Right lobe of liver (tissue), 6 donors: ENCODE measurements at regions not wholly inside any gene's neighbourhood (a gene's known extent, or its start where the extent isn't known, plus 50 kb on each side); places are given as distances from the start of the nearest gene placed in this dataset.

Experiments used
- ATAC-seq, 4 donors: fragments of 200-7000 bp; cut with Tn5 transposase; one replicate each; pipeline ENCODE4 v1.9.1; 2020; ENCODE audit warnings: mild to moderate bottlenecking in 4 of 4, moderate library complexity in 4 of 4
- DNase-seq, 3 donors: peaks; one replicate each; pipeline ENCODE4 v3.0.0-alpha.2; 2020
- H3K27ac ChIP-seq, 3 donors: fragments of 200-600 bp; one replicate each; pipeline ENCODE4 v1.8.0; 2022
- H3K27me3 ChIP-seq, 2 donors: fragments of 200-600 bp; one replicate each; pipeline ENCODE4 v1.8.0; 2022
- H3K36me3 ChIP-seq, 4 donors: fragments of 200-600 bp; sonication (generic) in 1 of 4; one replicate each; pipeline versions ENCODE4 v1.5.1 to v1.8.0; 2017 to 2022; ENCODE audit warnings: control low read depth in 1 of 4
- H3K4me1 ChIP-seq, 4 donors: fragments of 200-600 bp; sonication (generic) in 1 of 4; one replicate each; pipeline versions ENCODE4 v1.5.1 to v1.8.0; 2017 to 2022; ENCODE audit warnings: control low read depth in 1 of 4
- H3K4me3 ChIP-seq, 3 donors: fragments of 200-600 bp; one replicate each; pipeline ENCODE4 v1.8.0; 2022
- H3K9me3 ChIP-seq, 4 donors: fragments of 200-600 bp; sonication (generic) in 1 of 4; one replicate each; pipeline versions ENCODE4 v1.5.1 to v1.8.0; 2017 to 2022; ENCODE audit warnings: control low read depth in 1 of 4
- POLR2A ChIP-seq: fragments of 450-650 bp; IDR thresholded peaks from one replicate; pipeline ENCODE4 v1.6.1; 2017; ENCODE audit warnings: antibody characterized with exemption, mild to moderate bottlenecking
- WGBS: methylation state at CpG from one replicate; pipeline ENCODE4 v1.1.6; 2018; ENCODE audit warnings: low coverage, low lambda C conversion rate; ENCODE audit not compliant: insufficient coverage; ENCODE audit errors: missing lambda C conversion rate; 5-methylcytosine and 5-hydroxymethylcytosine counted together
- intact Hi-C, 2 donors: fragments of 100-400 bp; cut with DNase I; formaldehyde crosslinking; loops; one replicate each; pipeline versions ENCODE4 v1.11.2 to v1.14.1; 2022
- TF ChIP-seq, protein P1 (sequence below), 4 donors: fragments of 200-600 bp in 3 of 4; fragments of 450-650 bp in 1 of 4; IDR thresholded peaks; one replicate each; pipeline versions ENCODE4 v1.5.1 to v1.8.0; 2016 to 2022; ENCODE audit warnings: antibody characterized with exemption in 4 of 4, mild to moderate bottlenecking in 2 of 4
- donor health status: DM: no; HTN: yes; CAD: no.
- donor health status: DM: no; HTN: no; CAD: no.
- donor health status: DM: no; HTN: no; CAD: no.
- donor health status: DM: no; HTN: yes; CAD: no.
- donor health status: DM: no; HTN: yes; CAD: no.

DNA sequence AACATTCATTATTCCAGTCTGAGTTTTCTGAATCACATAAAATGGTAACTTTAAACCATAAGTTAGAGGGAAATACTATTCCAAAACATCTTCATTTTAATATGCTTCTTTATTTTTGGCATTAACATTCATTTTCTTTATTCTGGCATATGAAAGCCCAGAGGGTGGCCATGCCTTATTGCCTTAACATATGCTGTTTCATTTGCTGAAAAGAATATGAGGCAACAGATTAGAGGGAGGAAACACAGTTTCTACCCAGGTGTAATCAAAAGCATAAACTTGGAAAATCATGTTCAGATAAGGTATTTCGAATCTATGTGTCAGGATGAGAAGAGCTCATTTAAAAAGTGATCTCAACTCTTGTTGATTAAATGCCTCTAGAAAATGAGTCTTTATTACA lies 379.9 kb upstream of the DSEL start:
- intact Hi-C loops: no loop called here
- Histone ChIP-seq H3K4me1 (no peaks in the 10 kb centered on the region), H3K4me3 (no peak overlapping the region), H3K27me3 (peaks cover 0 to 6% of the 10 kb centered on the region in 2 donors), H3K27ac (no peak overlapping the region), H3K36me3 (no peaks in the 10 kb centered on the region), H3K9me3 (no peaks in the 10 kb centered on the region)
- WGBS: 40% methylated on average over 1 of the region's 1 CpG
- ATAC-seq: no peak
- no peak for TF ChIP-seq POLR2A
- TF ChIP-seq, protein P1, sequence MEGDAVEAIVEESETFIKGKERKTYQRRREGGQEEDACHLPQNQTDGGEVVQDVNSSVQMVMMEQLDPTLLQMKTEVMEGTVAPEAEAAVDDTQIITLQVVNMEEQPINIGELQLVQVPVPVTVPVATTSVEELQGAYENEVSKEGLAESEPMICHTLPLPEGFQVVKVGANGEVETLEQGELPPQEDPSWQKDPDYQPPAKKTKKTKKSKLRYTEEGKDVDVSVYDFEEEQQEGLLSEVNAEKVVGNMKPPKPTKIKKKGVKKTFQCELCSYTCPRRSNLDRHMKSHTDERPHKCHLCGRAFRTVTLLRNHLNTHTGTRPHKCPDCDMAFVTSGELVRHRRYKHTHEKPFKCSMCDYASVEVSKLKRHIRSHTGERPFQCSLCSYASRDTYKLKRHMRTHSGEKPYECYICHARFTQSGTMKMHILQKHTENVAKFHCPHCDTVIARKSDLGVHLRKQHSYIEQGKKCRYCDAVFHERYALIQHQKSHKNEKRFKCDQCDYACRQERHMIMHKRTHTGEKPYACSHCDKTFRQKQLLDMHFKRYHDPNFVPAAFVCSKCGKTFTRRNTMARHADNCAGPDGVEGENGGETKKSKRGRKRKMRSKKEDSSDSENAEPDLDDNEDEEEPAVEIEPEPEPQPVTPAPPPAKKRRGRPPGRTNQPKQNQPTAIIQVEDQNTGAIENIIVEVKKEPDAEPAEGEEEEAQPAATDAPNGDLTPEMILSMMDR (IDR thresholded peaks at IDR 0.05): no peak
- DNase-seq: no peak

DNA sequence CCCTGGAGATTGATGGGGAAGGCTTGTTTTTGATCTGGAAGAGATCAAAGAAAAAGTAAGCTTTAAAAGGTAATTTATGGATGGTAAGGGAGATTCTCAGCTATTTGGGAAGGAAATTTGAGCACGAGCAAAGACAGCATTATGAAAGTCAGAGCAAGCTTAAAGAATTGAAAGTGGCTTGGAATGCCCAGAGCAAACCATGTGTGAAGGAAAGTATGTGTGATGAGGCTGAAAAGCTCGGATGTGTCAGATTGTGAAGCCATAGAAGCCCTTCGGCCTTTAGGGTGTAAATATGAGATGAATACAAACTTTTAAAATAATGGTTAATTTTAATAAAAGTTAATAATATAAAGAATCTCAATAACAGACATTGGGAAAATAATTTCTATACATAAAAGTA lies 377.4 kb upstream of the DSEL start:
- no peaks in the 10 kb centered on the region for H3K4me1 ChIP-seq
- DNase-seq (no peak), ATAC-seq (no peak)
- WGBS: 45% methylated on average over 3 of the region's 3 CpGs
- no peak overlapping the region for H3K27ac ChIP-seq
- no peak overlapping the region for H3K4me3 ChIP-seq
- H3K27me3 ChIP-seq: peaks cover 0 to 6% of the 10 kb centered on the region in 2 donors
- no peaks in the 10 kb centered on the region for H3K9me3 ChIP-seq
- TF ChIP-seq POLR2A: no peak
- TF ChIP-seq, protein P1 (IDR thresholded peaks at IDR 0.05): no peak
- H3K36me3 ChIP-seq: no peaks in the 10 kb centered on the region
- intact Hi-C loops: no loop called here

DNA sequence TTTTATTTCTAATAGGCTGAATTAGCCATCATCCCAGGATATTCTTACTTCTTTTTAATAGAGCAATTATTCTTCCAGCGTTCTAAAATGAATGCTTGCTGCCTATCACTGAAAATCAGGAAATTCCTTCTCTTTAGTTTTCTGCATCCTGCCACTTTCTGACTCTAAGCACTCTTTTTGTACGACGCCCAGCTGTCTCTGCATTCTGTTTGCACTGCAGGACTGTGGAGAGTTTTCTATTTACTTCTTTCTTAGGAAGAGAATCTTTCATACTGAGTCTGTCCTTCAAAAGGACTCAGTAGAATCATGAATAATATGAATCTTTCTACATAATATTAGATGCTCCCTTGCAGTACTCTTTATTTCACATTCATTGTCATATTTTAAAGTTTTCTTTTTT lies 360.4 kb upstream of the DSEL start:
- Histone ChIP-seq H3K27ac (no peak overlapping the region), H3K36me3 (no peaks in the 10 kb centered on the region), H3K4me3 (no peak overlapping the region), H3K27me3 (no peaks in the 10 kb centered on the region), H3K4me1 (no peaks in the 10 kb centered on the region), H3K9me3 (no peaks in the 10 kb centered on the region)
- 15% methylated on average over 3 of the region's 3 CpGs for WGBS
- DNase-seq (no peak), ATAC-seq (no peak)
- intact Hi-C loops: no loop called here
- TF ChIP-seq, protein P1 (IDR thresholded peaks at IDR 0.05): no peak
- TF ChIP-seq POLR2A: no peak

DNA sequence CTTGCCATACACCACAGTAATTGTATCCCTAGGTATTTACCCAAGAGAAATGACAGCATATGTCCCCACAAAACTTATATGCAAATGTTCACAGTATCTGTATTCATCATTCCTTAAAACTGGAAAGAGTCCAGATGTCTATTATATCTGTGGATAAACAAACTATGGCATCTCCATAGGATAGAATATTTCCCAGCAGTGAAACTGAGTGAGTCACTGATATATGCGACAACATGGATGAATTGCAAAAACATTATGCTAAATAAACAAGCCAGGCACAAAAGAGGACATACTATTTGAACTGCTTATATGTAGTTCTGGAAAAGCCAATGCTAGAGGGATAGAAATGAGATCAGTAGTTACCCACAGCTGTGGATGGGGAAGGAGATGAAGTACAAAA lies 359.4 kb upstream of the DSEL start:
- Histone ChIP-seq H3K4me1 (no peaks in the 10 kb centered on the region), H3K27ac (no peak overlapping the region), H3K36me3 (no peaks in the 10 kb centered on the region), H3K27me3 (no peaks in the 10 kb centered on the region), H3K4me3 (no peak overlapping the region), H3K9me3 (no peaks in the 10 kb centered on the region)
- 63% methylated on average over 1 of the region's 1 CpG for WGBS
- ATAC-seq (no peak), DNase-seq (no peak)
- TF ChIP-seq POLR2A: no peak
- TF ChIP-seq, protein P1 (IDR thresholded peaks at IDR 0.05): no peak
- intact Hi-C loops: no loop called here

DNA sequence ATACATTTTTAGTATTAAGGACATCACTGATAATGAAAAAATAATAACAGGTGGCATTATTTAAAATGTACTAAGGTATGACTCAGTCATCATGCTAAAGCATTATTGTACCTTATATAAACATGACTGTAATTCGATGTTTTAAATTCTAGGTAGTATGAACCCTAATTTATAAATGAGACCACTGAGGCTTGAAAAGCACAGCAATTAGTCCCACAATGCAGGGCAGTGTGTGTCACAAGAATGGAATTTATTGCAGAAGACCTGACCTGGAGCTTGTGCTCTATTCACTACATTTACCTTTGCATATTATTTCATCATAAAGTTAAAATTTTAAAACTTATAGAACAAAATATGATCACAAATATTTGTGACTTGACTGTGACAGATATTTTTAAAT lies 358.5 kb upstream of the DSEL start:
- 68% methylated on average over 1 of the region's 1 CpG for WGBS
- H3K9me3 ChIP-seq: no peaks in the 10 kb centered on the region
- no peaks in the 10 kb centered on the region for H3K27me3 ChIP-seq
- H3K36me3 ChIP-seq: no peaks in the 10 kb centered on the region
- intact Hi-C loops: no loop called here
- H3K4me1 ChIP-seq: no peaks in the 10 kb centered on the region
- TF ChIP-seq, protein P1 (IDR thresholded peaks at IDR 0.05): no peak
- no peak for TF ChIP-seq POLR2A
- DNase-seq (no peak), ATAC-seq (no peak)
- no peak overlapping the region for H3K4me3 ChIP-seq
- no peak overlapping the region for H3K27ac ChIP-seq
